ENCODE measurements at regions not wholly inside any gene's neighbourhood (a gene's known extent, or its start where the extent isn't known, plus 50 kb on each side); places are given as distances from the start of the nearest gene placed in this dataset.

- H3K36me3 ChIP-seq: no peaks in the 10 kb centered on the region
- no peaks in the 10 kb centered on the region for H3K27me3 ChIP-seq
- WGBS, 2 donors: 85 to 94% methylated on average over 2 of the region's 2 CpGs
- DNase-seq (no peak), ATAC-seq (no peak)
- H3K9me3 ChIP-seq: peaks cover 0 to 13% (median 0%) of the 10 kb centered on the region in 11 donors
- TF ChIP-seq CTCF (IDR thresholded peaks at IDR 0.05): no peak
- no peak overlapping the region for H3K27ac ChIP-seq
- no peak overlapping the region for H3K4me3 ChIP-seq
- intact Hi-C loops (cut with DNase I): no loop called here
- no peaks in the 10 kb centered on the region for H3K4me1 ChIP-seq
Measured at GRCh38 chr6:147787417-147787816, 278.9 kb downstream of the SAMD5 start.

DNA sequence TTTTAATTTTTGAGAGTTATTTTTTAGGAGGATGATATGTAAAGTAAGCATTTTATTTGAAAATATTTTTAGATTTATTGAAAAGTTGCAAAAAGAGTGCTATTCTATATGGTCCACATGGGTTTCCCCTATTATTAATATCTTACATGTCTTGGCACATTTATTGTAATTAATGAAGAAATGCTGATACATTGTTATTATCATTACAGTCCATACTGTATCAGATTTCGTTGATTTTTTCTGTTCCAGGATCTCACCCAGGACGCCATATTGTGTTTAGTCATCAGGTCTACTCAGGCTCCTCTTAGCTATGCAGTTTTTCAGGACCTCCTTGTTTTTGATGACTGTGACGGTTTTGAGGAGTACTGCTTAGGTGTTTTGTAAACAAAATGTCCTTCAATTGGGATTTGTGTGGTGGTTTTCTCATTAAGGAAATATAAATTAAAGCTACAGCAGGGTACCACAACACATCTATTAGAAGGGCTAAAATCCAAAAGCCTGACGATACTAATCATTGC lies 281.0 kb downstream of the SAMD5 start:
- intact Hi-C loops (cut with DNase I): no loop called here
- Histone ChIP-seq H3K9me3 (peaks cover 0 to 13% (median 0%) of the 10 kb centered on the region in 11 donors), H3K27me3 (no peaks in the 10 kb centered on the region), H3K27ac (no peak overlapping the region), H3K4me3 (no peak overlapping the region), H3K36me3 (no peaks in the 10 kb centered on the region), H3K4me1 (no peaks in the 10 kb centered on the region)
- no peak for DNase-seq
- no peak for ATAC-seq
- 82 to 85% methylated on average over 4 of the region's 4 CpGs for WGBS, 2 donors
- no peak for TF ChIP-seq CTCF (IDR thresholded peaks at IDR 0.05)

- Histone ChIP-seq H3K27me3 (no peaks in the 10 kb centered on the region), H3K27ac (no peak overlapping the region), H3K4me3 (no peak overlapping the region), H3K4me1 (no peaks in the 10 kb centered on the region), H3K36me3 (no peaks in the 10 kb centered on the region), H3K9me3 (peaks cover 0 to 13% (median 0%) of the 10 kb centered on the region in 11 donors)
- TF ChIP-seq CTCF (IDR thresholded peaks at IDR 0.05): no peak
- intact Hi-C loops (cut with DNase I): no loop called here
- 87 to 94% methylated on average over 2 of the region's 2 CpGs for WGBS, 2 donors
- ATAC-seq (no peak), DNase-seq (no peak)
Measured at GRCh38 chr6:147793871-147794643, 285.6 kb downstream of the SAMD5 start.

GRCh38 chr6:147802459-147802858 lies 294.0 kb downstream of the SAMD5 start:
- Histone ChIP-seq H3K27me3 (no peaks in the 10 kb centered on the region), H3K36me3 (no peaks in the 10 kb centered on the region), H3K27ac (no peak overlapping the region), H3K4me3 (no peak overlapping the region), H3K4me1 (no peaks in the 10 kb centered on the region), H3K9me3 (peaks cover 0 to 20% (median 7%) of the 10 kb centered on the region in 11 donors)
- no peak for DNase-seq
- no peak for TF ChIP-seq CTCF (IDR thresholded peaks at IDR 0.05)
- ATAC-seq: no peak
- intact Hi-C loops (cut with DNase I): no loop called here
- 95 to 98% methylated on average over 4 of the region's 4 CpGs for WGBS, 2 donors

Data from heart right ventricle (tissue), 16 donors.